GM19239 (cell line): ENCODE measurements at regions not wholly inside any gene's neighbourhood (a gene's known extent, or its start where the extent isn't known, plus 50 kb on each side); places are given as distances from the start of the nearest gene placed in this dataset.

Source experiments
- DNase-seq: peaks from one replicate; pipeline ENCODE4 v3.0.0; 2011; ENCODE audit warnings: low spot score; ENCODE audit not compliant: insufficient read length
- FAIRE-seq: peaks from 2 replicates; lab custom pipeline; 2011; peaks lifted over from hg19 to GRCh38; lab: Jason Lieb, UNC

- peak; percentile 70 for FAIRE-seq
Observed at GRCh38 chr3:192068464-192069254, 607.7 kb downstream of the PYDC2 start.

GRCh38 chr3:192077795-192078497, 617.0 kb downstream of the PYDC2 start:
- DNase-seq: no peak

More at GRCh38 chr3:192068464-192069254, 607.7 kb downstream of the PYDC2 start:
- DNase-seq: no peak

GRCh38 chr3:192079098-192079497, 618.1 kb downstream of the PYDC2 start:
- DNase-seq: no peak
- no peak for FAIRE-seq

More at GRCh38 chr3:192077795-192078497, 617.0 kb downstream of the PYDC2 start:
- no peak for FAIRE-seq

- DNase-seq (no peak), FAIRE-seq (no peak)
Observed at GRCh38 chr3:192080336-192080735, 619.4 kb downstream of the PYDC2 start.

- FAIRE-seq: peak; percentile 70
- DNase-seq: no peak
Observed at GRCh38 chr3:192082730-192083660, 622.0 kb downstream of the PYDC2 start.
